Stimulated activated CD8-positive, alpha-beta memory T cell treated with anti-CD3 and anti-CD28 coated beads, Interleukin-4, amount 100 ng/mL, for 1 hour (primary cell): ENCODE measurements at regions not wholly inside any gene's neighbourhood (a gene's known extent, or its start where the extent isn't known, plus 50 kb on each side); places are given as distances from the start of the nearest gene placed in this dataset.
"Not testable (repeated sequence)": the region's sequence is repeated elsewhere in the genome, so short reads cannot be mapped to it uniquely, and the experiment has no call there.

Experiments
- DNase-seq, 2 donors: peaks; one replicate each; pipeline ENCODE4 v3.0.0-alpha.2; 2020; ENCODE audit warnings: low read depth in 2 of 2, low spot score in 1 of 2

DNA sequence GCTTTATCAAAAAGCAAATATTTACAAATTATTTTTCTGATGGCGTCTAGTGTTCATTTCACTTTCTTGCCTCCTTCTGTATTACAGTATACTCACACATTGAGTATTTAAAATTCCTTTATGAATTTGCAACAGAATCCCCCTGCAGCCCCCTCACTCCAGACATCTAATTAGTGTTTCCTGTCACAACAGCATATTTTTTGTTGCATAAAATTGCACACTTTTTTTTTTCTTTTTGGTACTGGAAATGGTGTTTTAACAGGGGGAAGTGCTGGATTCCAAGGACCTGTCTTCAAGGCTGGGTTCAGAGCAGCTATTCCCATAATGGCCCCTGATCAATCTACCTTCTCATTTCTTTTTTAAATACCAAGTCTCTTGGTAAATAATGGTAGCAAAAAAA lies 184.3 kb upstream of the HMCN1 start:
- no peak for DNase-seq

DNA sequence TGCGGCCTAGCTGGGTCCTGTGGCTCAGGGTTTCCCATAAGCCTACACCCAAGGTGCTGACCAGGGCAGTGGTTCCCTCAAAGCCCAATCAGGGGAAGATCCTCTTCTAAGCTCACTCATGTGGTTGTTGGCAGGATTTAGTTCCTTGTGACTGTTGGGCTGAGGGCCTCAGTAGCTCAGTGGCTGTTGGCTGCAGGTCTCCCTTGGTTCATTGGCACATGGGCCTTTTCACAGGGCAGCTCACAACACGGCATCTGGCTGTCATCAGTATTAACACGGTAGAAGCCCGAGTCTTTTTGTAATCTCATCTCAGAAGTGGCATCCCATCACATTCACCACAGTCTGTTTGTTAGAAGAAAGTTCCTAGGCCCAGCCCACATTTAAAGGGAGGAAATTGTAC lies 188.2 kb upstream of the HMCN1 start:
- DNase-seq = no peak

DNA sequence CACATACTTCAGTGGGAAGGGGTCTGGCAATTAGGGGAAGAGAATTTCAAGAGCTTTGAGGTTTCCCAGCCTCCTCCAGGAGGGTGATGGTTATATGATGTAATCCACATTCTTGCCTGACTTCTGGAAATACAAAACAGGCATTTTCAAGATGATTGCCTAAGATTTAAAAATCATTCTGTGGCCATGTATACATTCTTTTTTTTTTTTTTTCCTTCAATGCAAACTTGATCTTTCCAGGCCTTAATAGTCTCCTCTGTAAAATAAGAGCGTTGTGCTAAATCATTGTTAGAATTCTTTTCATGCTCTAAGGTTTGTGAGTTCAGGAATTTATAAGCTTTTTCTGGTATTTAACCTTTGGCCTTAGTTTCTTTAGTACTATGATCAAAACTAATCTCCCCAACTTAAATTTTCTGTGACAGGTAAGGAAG lies 192.3 kb upstream of the HMCN1 start:
- DNase-seq = no peak

DNA sequence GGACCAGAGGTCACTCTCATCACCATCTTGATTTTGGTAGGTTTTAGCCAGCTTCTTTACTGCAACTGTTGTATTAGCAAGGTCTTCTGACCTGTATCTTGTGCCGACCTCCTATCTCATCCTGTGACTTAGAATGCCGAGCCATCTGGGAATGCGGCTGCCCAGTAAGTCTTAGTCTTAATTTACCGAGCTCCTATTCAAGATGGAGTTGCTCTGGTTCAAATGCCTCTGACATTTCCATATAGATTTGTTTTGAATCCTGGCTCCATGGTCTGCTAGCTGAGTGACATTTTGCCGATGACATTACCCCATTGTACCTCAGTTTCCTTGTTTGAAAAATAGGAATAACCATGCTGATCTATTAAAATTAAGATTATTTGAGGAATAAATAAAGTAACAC lies 193.9 kb upstream of the HMCN1 start:
- DNase-seq = no peak

DNA sequence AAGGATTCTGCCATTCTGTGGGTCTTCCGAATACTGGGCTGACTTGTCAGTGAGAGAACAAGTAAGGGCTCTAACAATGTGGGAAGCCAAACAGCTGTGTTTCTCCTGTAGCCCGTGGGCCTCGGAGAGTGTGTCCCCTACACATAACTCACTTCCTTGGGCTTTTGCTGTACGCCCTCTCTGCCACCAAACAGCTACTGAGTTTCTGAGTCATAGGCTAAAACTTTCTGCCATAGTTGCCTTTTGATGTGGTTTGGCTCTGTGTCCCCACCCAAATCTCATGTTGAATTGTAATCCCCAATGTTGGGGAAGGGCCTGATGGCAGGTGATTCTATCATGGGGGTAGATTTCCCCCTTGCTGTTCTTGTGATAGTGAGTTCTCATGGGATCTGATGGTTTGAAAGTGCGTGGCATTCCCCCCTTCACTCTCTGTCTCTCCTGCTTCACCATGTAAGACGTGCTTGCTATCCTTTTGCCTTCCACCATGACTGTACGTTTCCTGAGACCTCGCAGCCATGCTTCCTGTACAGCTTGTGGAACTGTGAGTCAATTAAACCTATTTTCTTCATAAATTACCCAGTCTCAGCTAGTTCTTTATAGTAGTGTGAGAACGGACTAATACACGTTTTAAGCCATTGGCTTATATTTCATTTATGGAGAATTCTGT lies 194.8 kb upstream of the HMCN1 start:
- DNase-seq = no peak

DNA sequence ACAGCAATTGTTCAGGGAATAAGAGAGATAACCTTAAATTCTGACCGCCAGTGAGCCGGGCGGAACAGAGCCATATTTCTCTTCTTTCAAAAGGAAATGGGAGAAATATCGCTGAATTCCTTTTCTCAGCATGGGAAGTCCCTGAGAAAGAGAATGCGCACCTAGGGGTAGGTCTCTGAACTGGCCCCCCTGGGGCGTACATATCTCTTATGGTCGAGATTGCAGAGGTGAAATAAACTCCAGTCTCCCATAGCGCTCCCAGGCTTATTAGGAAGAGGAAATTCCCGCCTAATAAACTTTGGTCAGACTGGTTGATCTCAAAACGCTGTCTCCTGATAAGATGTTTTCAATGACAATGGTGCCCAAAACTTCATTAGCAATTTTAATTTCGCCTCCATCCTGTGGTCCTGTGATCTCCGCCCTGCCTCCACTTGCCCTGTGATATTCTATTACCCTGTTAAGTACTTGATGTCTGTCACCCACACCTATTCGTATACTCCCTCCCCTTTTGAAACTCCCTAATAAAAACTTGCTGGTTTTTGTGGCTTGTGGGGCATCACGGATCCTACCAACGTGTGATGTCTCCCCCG lies 195.8 kb upstream of the HMCN1 start:
- not testable (repeated sequence) for DNase-seq

DNA sequence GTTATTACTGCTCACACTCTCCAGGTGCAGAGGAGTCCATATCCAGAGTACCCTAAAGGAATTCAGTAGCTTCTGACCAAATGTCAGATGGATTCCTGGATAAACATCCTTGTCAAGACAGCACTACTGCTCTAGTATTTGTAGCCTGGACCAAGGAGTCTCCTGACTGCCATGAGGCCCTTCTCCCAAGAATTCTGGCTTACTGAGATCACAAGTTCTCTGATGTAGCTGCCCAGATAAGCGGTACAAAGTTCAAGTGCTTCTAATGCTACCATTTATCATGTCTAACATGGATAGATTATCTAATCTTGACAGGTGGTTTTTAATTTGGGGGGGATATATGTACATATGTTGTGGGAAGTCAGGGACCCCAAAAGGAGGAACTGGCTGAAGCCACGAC lies 196.6 kb upstream of the HMCN1 start:
- no peak for DNase-seq

DNA sequence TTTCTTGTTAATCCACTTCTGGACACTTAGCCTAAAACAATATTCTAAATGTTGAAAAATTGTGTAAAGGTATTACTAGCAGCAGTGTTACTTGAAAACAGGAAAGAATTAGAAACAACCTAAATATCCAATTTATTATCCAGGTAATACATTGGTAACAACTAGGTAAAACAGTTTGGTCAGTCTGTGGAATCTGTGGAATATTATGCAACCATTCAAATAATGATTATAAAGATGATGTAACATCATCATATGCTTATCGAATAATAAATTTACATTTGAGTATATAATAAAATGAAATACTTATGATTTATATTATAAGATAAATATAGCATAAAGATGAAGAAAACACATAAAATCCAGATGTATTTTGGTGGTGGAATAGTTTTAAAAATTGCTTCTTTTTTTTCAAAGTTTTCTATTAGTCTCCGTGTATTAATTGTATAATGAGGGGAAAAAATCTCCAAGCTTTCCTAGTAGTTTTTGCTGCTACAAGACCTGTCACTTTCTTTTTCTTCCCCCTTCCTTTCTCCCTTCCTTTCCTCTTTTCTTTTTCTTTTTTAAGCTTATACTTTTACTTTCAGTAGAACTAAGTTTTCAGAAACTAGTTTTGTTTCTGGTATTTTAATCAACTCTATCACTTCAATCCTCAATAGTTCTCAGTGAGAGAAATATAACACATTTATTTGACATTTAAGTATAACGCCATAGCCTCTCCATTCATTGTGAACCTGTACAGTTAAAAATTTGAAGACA lies 197.8 kb upstream of the HMCN1 start:
- no peak for DNase-seq

DNA sequence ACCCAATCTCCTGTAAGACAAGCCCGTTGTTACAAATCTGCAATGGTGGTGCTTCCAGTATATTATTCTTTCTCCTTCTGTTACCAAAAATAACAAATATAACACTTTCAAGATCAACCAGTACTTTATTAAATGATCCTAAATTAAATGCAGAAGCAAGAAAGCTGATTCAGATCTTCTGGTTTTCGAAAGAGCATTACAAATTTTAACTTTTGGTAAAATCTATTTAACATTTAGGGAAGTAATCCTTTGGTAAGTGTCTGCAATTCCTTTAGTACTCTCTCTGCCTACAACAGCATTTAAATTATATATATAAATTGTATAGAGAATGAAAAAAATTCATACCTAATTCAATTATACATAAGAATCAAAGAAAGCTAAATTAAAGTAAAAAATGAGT lies 198.6 kb upstream of the HMCN1 start:
- DNase-seq = no peak

DNA sequence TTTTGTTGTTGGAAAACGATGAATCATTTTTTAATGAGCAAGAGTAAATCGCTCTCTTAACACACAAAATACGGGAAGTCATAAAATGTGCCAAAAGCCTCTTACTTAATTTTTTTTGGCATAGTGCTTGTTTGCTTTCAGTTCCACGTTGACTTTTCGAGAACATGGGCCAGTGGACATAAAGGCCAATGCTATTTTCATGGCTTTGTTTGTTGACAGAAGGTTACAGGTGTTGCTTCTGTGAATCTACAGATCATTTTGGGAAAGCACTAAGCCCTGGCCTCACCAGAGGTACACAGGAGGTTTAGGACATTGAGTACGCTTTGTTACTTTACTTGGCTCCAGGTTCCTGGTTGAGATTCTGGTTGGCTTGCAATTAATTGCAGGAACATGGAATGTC lies 199.4 kb upstream of the HMCN1 start:
- DNase-seq = no peak

DNA sequence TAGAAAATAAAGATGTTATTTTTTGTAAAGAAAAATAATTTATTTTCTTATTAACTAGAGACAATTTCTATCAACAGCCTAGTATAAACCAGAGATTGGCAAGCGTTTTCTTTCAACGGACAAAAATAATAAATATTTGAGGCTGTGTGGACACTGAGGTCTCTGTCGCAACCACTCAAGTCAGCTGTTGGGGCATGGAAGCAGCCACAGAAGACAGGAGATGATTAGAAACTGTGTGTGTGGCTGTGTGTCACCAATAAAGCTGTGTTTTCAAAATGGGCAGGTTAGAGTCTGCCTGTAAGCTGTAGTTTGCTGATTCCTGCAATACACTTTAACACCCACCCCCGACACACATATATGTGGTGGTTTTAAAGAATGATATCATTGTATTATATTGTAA lies 200.6 kb upstream of the HMCN1 start:
- no peak for DNase-seq

DNA sequence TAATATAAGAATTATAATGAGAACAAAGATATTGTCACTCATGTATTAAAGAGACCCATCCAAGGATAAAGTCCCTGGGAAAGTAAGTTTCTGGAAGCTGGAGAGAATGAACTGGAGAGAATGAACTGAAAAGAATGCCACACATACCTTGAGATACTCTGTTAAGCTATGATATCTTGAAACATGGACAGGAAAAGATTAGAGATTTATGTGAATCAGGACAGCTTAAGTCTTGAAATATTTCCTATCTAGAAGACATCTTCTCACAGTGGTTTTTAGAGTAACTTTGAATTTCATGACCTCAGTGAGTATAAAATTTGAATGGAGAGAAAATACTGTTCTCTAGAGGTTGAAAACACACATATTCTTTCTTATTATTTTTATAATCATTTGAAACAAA lies 201.3 kb upstream of the HMCN1 start:
- no peak for DNase-seq

DNA sequence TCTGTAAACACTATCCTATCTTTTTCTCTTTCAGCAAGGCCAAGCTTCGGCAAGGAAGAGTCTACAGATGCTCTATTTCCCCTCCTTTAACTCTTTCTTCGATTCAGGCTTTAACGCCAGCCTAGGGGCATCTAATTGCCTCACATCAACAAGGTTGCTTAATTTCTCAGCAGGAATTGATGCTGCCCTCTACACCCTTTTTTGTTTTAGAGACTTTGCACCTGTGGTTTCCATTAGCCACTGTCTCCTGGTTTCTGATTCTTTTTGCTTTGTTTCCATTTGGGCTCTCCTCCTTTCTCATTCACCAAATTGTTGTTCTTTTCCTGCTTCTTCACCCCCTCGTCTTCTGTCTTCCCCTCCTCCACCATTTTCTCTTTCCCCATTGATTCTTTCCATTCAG lies 202.4 kb upstream of the HMCN1 start:
- DNase-seq = no peak

DNA sequence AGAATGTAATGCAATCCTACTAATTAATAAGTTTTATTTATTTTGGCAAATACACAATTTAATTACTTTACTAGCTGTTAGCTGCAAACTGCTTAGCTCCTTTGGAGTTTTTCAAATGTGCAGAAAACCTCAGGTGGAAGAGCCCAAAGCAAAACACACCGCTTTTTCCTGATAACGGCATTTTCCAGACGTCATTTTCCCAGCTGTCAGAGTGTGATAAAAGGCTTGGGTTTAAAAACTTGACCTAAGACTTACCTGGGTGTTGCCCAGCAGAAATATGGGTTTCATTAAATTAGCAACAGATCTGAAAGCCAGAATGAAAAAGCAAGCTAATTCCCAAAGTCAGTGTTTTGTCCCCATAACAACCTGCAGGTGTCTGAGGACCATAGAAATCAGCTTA lies 204.0 kb upstream of the HMCN1 start:
- no peak for DNase-seq

DNA sequence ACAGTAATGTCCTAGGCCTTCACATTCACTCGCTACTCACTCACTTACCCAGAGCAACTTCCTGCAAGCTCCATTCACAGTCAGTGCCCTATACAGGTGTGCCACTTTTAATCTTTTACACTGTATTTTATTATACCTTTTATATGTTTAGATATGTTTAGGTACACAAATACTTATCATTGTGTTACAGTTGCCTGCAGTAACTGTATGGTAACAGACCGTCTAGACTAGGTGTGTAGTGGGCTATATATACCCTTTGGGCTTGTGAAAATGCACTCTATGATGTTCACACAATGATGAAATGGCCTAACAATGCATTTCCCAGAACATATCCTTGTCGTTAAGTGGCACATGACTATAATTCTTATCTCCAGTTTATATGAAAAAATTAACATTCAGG lies 204.5 kb upstream of the HMCN1 start:
- no peak for DNase-seq

DNA sequence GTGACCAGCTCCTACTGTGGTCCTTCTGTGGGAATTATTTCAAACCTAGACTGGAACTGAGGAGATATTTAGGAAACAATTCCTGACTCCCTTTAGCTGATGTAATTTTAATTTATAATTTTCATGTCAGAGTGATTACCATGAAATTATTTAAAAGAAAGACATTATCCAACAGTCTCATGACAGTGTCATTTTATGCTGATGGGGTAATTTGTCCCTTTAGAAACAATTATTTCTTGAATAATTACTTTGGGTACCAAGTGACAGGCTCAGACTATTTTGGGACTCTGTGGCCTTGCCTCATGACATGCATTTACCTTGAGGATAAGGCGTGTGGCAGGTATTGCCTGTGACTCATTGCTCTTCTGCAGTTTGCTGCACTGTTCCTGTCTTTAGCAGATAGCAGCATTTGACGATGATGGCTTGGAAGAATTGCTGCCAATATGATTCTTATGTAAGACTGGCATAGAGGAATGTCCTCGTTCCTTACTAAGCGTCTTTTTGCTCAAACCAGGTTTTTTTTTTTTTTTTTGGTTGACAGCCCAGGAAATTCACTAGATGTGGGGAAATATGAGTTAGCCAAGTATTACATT lies 206.0 kb upstream of the HMCN1 start:
- DNase-seq = no peak

DNA sequence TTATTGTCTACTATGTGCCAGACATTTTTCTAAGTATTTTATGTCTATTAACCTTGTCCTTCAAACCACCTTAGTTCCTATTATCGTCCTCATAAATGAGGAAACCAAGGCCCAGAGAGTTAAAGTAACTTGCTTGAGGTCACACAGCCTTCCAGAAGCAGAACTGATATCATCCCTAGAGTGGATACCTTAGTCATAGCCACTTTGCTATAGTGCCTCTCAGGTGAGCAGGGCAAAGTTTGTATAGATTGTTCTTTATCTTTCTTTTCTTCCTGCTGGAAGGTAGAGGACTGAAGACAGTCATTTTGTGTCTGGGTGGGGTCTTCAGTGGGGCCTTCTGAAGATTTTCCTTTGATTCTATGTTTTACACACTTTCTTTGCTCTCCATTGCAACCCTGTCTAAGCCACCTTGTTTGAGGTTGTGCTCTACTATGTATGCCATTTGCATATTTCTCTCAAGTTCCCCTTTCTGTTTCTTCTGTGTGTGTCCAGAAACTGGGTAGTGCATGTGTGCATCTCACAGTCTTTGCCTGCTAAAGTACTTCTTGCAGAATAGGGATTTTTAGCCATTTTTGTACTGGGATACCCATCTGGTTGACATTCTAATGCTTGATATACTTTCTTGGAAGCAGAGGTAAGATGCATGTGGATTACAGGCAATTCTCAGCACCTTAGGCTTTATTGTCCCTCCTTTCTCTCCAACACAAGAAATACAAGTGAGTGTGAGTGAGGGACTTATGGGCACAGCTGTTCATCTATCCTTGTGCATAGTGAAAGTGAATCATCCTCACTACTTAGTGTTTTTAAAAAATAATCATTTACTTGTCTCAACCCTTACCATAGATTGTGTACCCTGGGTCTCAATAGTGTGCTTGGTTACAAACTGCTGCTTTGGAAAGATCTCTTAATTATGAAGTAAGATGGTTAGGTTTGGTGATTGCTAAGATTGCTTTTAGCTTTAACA lies 207.6 kb upstream of the HMCN1 start:
- no peak for DNase-seq

DNA sequence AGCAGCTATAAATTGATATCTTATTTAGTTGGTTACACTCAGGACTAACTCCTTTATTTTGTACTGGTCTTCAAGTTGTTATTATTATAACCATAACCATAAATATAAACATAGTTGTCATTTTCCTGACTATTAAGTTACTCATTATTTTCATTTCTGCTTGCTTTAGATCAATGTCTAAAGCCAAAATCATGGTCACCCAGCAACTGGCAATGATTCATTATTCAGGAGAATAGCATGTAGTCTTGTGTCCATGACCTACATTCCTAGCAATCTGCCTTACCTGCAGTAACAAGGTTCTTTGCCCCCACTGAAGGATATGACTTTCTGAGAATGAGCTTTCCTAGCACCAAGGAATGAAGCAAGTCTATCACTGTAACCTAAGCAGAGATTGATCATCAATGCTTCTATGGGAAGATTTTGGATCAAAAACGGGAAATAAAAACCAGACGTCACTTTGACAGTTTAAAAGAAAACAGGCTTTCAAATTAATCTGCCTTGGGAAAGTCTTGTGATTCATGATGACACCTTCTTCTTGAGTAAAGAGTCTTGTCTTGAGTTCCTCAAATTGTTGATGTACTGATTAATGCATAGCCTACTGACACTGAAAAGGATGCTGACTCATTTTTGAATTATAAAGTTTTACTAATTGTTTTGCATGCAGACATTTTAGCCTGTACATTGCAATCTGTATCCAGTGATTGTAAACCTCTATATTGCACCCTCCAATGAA lies 203.3 kb upstream of the IVNS1ABP start:
- no peak for DNase-seq

DNA sequence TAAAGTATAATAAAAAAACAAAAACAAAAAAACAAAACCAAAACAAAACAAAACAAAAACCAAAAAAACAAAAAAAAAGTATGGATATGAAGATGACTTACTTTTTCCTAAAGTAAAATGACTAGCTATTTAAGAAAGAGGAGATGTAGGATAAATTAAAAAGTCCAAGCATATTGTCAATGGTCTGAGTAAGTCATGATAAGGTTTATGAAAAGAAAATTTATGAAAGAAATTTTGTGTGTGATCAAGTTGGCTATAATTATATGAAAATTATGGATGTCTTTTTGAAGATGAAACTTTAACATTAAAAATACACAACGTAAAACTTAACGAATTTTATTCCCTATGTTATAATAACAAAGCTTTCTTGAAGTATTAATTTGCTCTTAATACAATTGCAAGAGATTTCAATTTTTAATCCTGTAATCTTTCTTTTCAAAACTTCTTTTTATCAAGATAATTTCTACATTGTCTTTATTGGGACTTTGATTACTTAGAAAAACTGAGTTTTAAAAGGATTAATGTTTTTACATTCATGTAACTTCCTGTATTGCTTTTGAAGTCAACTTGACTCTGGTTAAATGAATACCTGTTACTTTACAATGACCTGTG lies 200.9 kb upstream of the IVNS1ABP start:
- no peak for DNase-seq

DNA sequence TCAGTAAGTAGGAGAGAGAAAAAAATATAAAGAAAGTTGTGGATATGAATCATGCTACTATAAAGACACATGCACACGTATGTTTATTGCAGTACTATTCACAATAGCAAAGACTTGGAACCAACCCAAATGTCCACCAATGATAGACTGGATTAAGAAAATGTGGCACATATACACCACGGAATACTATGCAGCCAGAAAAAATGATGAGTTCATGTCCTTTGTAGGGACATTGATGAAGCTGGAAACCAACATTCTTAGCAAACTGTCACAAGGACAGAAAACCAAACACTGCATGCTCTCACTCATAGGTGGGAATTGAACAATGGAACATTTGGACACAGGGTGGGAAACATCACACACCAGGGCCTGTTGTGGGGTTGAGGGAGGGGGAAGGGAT lies 200.3 kb upstream of the IVNS1ABP start:
- DNase-seq = not testable (repeated sequence)
